GM18520 (cell line): ENCODE measurements at regions not wholly inside any gene's neighbourhood (a gene's known extent, or its start where the extent isn't known, plus 50 kb on each side); places are given as distances from the start of the nearest gene placed in this dataset.

ENCODE experiments used
- ATAC-seq: cut with Tn5 transposase; IDR thresholded peaks from one replicate; pipeline ENCODE4 v1.9.1; 2021; ENCODE audit not compliant: unreplicated experiment

GRCh38 chr17:73749928-73750605, 105.8 kb upstream of the SDK2 start:
- no peak for ATAC-seq

DNA sequence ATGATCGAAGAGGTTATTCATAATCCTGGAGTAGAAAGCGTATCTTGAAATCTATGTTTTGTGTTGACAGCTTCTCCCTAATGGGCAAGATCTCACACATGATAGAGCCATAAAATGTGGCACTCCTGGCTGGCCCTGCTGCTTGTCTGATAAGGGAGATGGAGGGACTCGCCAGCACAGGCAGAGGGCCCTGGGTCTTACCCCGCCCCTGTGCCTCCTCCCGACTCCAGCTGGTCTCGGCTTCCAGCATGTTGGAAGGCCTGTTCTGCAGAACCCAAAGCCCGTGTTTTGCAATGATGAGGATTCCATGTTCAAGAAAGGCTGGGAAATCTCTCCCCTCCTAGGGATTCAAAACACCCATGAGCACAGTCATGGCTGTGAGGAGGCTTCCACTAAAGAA, 106.7 kb upstream of the SDK2 start:
- no peak for ATAC-seq

DNA sequence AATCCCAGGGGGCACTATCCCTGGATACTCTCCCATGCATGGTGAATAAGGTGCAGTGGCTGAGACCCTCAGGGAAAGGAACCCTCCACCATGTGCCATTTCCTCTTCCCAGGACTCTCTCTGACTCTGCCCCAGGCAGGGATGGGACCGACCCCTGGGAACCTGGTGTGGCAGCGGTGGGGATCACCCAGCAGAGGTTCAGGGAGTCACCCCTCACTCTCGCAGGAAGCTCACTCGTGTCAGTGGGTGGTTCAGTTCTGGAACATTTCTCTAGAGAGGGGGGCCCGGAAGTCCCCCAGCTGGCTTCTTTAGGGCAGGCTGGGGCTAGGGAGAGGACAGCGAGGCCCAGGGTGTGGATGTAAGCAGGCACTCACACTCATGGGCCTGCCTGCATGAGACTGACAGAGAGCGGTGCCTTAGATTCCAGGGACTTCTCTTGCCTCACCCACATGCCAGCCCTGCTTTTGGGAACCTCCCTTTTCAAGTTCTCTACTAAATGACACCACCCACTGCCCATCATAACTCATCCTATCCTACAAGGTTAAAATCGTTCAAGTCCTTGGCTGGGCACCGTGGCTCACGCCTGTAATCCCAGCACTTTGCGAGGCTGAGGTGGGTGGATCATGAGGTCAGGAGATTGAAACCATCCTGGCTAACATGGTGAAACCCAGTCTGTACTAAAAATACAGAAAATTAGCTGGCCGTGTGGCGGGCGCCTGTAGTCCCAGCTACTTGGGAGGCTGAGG, 109.7 kb upstream of the SDK2 start:
- no peak for ATAC-seq

DNA sequence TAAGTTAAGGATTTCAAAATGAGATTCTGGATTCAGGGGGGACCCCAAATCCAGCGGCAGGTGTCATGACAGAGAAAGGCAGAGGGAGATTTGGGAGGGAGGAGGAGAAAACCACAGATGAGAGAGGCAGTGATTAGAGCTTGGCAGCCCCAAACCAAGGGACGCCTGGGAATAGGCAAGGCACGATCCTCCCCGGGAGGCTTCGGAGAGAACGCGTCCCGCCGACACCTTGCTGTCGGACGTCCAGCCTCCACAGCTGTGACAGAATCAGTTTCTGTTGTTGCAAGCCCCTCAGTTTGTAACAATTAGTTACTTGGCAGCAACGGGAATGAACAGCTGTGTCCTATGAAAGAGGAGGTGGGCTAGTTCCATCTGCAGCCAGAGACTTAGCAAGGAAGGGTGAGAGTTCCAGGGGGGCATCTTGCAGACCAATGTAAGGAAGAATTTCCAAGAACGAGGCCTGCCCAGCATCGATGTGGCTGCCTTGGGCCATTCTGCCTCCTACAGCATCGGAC, 110.7 kb upstream of the SDK2 start:
- ATAC-seq = no peak

DNA sequence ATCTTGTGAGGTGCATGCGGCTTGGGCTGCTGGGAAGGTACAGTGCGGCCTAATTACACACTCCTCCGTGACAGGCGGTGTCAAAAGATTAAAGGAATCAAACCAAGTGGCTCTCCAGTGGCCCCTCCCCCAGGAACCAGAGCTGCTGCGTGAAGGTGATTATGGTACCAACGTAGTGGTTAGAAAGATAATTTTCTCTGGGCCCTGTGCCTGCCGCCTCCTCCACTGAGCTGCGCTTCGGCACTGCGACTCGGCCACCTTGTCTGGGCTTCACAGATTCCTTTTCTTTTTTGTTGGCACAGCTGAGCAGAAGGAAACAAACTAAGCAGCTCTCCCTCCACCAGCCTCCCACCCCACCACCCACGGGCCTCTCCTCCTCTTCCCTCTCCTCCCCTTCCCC, 113.2 kb upstream of the SDK2 start:
- no peak for ATAC-seq

DNA sequence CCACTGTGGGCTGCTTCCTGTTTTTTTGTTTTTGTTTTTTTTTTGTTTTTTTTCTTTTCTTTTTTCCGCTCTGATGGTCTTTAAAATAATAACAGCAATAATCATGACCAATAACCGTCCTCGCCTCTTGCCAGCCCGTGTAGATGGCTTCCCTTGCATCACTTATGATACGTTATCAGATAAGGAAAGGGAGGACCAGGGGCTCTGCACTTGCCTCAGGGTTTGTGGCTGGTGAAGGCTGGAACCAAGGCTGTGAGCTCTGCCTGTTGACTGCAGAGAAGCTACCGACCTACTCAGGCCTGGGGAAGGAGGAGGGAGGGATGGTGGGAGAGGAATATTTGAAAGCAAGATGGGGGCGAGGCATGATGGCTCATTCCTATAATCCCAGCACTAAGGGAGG, 114.0 kb upstream of the SDK2 start:
- ATAC-seq = no peak

- ATAC-seq = no peak
Observed at GRCh38 chr17:73759324-73759723, 115.1 kb upstream of the SDK2 start.

- ATAC-seq = no peak
Observed at GRCh38 chr17:73759734-73760438, 115.6 kb upstream of the SDK2 start.

- no peak for ATAC-seq
Observed at GRCh38 chr17:73760439-73760758, 116.2 kb upstream of the SDK2 start.

DNA sequence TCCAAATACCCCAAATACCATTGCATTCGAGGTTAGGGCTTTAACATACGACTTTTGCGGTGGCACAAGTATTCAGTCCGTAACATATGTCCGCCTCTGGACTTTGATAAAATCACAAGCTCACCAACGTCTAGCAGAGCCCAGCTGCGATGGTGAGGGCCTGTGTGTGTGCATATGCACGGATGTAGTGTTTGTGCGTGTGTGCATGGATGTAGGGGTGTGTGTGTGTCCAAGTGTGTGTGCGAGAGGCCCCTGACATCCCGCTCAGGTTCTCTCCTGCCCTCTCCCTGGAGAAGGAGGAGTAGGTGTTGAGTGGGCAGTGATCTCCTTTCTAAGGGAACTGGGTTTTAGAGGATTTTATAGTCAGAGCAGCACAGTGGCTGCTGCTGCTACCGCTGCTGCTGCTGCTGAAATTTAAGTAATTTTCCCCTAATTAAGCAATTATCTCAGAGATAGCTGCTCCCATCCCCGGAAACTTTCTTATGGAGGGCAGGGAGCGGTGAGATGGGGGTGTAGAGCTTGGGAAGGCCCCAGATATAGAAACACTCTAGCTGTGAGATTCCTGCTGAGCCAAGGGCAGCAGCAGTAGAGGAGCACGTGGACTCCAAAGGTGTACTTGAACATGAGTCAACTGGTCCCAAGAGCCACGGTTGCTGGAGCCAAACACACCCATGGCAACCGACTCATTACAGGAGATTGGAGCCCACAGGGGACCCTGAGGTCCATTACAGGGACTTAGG, 121.7 kb upstream of the SDK2 start:
- no peak for ATAC-seq

GRCh38 chr17:73767696-73768095, 123.5 kb upstream of the SDK2 start:
- no peak for ATAC-seq

DNA sequence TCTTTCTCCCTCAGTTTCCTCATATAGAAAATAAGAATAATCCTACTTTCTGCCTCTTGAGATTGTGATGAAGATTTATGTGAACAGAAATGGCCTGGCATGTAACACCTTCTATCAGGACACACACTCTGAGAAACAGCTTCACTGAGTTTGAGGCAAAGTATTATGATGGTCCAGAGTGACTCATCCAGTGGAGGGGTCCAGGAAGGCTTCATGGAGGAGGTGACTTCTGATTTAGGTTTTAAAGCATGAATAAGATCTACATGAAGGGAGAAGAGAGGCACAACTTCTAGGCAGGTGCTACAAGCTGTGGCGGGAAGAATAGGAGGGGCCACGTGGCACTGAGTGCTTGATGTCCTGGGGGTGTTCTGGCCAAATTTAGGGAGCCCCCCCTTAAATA, 124.4 kb upstream of the SDK2 start:
- no peak for ATAC-seq

DNA sequence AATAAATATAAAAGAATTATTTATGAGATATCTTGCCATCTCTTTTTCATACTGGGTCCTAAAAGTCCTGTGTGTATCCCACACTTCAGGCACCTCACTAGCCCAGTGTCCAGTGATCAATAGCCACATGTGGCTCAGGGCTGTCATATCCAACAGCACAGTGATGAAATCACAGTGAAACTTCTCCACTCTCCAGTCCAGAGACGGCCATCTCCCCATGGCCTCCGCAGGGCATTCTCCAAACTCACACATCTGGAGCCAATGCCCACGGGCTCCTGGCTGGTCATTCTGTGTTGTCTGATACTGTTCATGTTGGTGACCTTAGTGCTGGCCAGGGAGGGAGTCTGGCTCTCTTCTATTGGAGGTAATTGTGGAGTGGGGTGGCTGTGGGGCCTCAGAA, 125.2 kb upstream of the SDK2 start:
- no peak for ATAC-seq

DNA sequence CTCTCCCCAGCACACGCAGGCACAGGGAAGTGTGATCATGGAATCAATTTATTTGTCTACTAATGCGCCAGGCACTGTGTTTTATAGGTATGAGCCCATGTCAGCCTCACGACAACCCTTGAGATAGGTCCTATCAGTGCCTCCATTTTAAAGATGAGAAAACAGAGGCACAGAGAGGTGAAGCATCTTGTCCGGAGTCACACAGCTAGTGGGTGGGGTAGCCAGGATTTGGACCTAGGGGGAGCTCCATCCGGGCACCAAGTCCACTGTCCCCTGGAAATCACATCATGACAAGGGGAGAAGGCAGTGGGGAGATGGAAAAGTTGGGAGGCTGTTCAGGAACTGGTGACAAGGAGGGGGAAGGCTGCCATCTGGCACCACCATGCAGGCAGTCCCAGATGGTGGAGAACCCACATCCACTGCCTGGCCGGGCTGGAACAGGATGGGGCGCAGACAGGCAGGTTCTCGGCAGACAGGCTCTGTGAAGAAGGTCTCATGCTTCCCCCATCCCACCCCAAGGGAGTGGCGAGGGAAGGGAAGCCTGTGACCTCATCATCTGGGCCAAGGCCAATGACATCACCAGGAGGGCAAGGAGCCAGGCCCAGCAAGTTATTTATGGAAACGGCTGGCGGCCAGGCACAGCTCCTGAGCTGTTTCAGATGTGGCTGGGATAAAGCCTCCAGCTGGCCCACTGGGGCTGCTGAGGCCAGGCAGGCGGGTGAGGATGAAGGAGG, 126.0 kb upstream of the SDK2 start:
- ATAC-seq = no peak

DNA sequence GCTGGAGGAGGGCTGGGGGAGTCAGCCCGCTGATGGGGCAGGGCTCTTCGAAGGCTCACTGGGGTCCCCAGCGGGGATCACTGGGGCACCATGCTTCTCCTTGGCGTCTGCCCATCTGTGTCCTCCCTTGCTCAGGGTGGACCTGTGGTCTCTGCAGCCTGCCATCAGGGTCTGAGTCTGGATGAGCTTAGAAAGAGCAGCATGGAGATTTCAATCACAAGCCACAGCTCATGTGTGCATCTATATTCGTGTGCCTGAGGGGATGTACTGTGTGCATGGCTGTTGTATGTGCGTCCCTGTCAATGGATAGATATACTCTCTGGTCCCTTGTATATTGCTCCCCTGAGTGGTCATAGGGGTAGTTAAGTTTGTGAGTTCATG, 126.6 kb upstream of the SDK2 start:
- no peak for ATAC-seq

- no peak for ATAC-seq
Observed at GRCh38 chr17:73772107-73772705, 128.0 kb upstream of the SDK2 start.

- no peak for ATAC-seq
Observed at GRCh38 chr17:73773702-73774101, 129.5 kb upstream of the SDK2 start.

- no peak for ATAC-seq
Observed at GRCh38 chr17:73774852-73775251, 130.6 kb upstream of the SDK2 start.

DNA sequence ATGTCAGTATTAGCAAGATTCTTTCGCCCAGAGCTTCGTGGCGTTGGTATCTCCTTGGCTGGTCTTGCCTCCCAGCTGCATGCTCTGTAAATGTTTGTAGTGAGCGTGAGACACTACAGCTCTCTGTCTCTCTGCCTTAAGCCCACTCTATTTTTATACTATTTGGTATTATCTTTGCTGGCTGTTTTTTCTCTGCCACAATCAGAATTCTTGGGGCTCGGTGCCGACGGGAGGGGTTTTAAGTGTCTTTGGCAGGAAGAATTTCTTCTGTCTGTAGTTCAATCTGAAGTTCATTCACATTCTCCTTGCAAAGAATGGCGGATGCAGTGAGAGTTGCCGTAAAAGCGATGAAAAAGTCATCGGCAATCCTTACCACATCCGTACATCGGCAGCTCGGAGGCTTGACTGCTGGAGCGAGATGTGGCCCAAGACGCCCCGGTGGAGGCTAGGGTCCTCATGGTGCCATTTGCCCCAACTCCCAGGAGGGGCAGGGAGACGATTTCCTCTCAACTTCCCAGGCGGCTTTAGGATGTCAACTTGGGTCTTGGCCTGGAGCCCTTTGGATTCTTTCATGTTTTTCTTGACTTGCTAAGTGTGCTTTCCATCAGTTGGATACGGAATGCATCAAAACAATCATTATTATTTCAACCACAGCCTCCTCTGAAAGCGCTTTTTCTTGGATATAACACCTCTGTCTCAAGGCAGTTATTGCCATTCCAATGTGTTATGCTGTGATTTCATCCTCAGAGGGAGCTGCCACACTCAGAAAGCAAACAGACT, 132.3 kb upstream of the SDK2 start:
- no peak for ATAC-seq

- no peak for ATAC-seq
Observed at GRCh38 chr17:73777131-73777449, 132.8 kb upstream of the SDK2 start.
